ENCODE measurements at regions not wholly inside any gene's neighbourhood (a gene's known extent, or its start where the extent isn't known, plus 50 kb on each side); places are given as distances from the start of the nearest gene placed in this dataset.
A peak's percentile ranks its signal among the peaks of the same experiment; 100 is the strongest.
"Not testable (repeated sequence)": the region's sequence is repeated elsewhere in the genome, so short reads cannot be mapped to it uniquely, and the experiment has no call there.

DNA sequence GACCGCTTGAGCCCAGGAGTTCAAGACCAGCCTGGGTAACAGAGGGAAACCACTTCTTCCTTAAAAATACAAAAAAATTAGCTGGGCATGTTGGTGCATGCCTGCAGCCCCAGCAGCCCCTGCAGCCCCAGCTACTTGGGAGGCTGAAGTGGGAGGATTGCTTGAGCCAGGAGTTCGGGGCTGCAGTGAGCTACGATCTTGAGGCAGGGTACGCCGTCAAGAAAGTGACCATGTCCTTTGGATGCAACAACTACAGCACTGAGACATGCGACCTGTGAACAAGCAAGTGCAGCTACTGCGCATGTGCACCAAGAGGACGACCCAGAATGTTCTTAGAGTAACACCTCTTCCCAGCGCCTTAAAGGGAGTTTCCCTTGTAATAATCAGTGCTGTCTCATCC lies 66.6 kb upstream of the ZNF479 start:
- no peak for DNase-seq

GRCh38 chr7:57199252-57199651 lies 67.0 kb upstream of the ZNF479 start:
- DNase-seq = no peak

GRCh38 chr7:57201021-57201894 lies 69.0 kb upstream of the ZNF479 start:
- no peak for DNase-seq

- no peak for DNase-seq
Observed at GRCh38 chr7:57201895-57202210, 69.6 kb upstream of the ZNF479 start.

- DNase-seq = no peak
Observed at GRCh38 chr7:57202274-57202673, 70.0 kb upstream of the ZNF479 start.

DNA sequence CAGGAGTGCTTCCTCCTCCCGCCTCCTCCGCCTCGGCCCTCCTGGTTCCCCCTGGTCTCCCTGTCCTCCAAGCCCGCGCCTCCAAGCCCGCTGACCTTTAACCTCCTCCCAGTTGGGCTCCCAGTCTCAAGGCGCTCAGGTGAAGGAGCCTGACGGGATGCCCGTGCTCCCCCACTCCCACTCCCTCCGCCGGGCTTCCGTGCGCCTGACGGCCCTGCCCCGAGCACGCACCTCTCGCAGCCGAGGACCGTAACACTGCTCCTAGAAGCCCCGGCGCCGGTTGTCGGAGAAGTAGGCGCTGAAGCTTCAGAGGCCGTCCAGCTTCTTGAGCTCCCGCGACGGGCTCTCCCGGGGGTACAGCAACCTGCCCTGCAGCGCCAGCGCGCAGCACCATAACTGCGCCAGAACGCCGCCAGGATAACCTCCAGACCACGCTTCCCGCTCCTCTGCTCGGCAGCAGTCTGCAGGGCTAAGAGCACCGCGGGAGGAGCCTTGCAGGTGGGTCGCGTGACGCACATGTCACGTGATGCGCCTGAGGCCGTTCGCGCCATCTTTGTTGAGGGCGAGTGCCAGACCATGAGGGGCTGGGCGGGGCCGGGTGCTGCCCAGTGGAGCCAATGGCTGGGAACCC lies 71.0 kb upstream of the ZNF479 start:
- no peak for DNase-seq

DNA sequence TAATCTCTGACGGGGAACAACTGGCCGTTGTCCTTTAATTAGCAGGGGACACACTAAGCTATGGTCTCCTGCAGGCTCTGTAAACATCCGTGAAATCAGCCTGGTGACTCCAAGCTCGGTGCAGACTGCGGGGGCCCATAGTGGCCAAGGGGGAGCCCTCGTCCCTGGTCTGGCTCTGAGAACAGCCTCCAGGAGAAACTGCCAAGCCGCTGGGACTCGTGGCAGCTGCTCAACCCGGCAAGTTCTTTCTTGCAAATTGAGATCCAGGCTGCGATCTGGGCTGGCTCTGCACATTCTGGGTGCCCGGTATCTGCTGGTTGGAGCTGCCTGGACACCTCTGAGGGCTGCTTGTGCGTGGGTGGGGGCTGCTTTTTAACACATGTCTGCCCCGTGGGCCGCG lies 71.6 kb upstream of the ZNF479 start:
- not testable (repeated sequence) for DNase-seq

DNA sequence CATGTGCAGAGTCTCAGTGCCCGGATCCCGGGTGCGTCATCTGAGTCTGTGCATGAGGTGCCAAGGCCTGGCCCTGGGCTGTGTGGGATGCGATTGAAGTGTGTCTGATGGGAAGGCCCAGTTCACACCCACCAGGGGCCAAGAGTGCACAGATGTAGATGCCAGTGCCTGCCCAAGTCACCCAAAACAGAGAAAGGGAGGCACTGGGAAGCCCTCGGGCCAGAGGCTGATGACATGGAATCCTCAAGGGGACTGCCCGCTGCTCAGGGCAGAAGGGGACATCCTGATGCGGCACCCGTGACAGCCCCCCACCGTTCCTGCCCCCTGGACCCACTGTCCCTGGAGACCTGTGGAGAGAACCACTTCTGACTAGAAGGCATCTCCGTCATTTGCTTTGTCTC lies 72.2 kb upstream of the ZNF479 start:
- no peak for DNase-seq

GRCh38 chr7:57205000-57205399 lies 72.8 kb upstream of the ZNF479 start:
- no peak for DNase-seq

GRCh38 chr7:57207836-57208235 lies 75.6 kb upstream of the ZNF479 start:
- DNase-seq = no peak

- DNase-seq = no peak
Observed at GRCh38 chr7:57210212-57210611, 78.0 kb upstream of the ZNF479 start.

- DNase-seq = no peak
Observed at GRCh38 chr7:57210871-57211270, 78.6 kb upstream of the ZNF479 start.

- DNase-seq = no peak
Observed at GRCh38 chr7:57211428-57212100, 79.3 kb upstream of the ZNF479 start.

GRCh38 chr7:57215423-57215822 lies 83.2 kb upstream of the ZNF479 start:
- DNase-seq = no peak

GRCh38 chr7:57216340-57216739 lies 84.1 kb upstream of the ZNF479 start:
- DNase-seq = peak; percentile 22

- no peak for DNase-seq
Observed at GRCh38 chr7:57218196-57218716, 86.0 kb upstream of the ZNF479 start.

GRCh38 chr7:57220746-57221145 lies 88.5 kb upstream of the ZNF479 start:
- DNase-seq = no peak

DNA sequence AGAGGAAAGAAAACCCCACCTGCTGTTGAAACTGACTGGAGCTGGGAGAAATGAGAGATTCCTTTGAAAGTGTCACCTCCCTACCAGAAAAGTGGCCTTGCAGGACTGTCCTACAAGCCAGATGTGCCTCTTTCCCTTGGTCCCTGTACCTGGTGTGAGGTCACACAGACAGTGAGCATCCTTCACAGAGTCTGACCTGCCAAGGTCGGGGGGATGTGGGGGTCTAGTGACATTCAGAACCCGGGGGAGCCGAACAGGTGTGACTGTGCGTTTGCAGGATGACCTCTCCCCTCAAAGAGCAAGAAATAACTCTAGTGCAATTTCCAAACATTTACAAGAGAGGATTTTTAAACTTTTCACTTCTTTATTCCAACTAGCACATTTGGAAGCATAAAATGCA lies 93.4 kb upstream of the ZNF479 start:
- DNase-seq = no peak

DNA sequence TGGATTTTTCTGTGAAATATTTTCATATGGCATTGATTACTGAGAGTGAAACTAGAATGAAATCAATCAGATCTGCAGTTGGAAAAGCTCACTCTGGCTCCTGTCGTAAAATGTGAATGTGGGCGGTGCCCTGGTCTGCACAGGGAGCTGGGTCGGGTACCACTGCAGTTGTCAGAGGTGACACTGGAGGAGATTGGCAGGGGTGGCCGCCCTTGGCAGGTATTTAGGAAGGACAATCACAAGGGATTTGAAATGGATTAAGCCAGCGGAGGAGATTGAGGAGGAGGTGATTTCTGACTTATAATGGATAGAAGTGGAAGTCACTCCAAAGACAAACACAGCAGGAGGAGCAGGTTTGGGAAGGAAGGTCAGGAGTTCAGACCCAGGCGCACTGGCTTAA lies 109.0 kb upstream of the ZNF479 start:
- DNase-seq = not testable (repeated sequence)

- not testable (repeated sequence) for DNase-seq
Observed at GRCh38 chr7:57243551-57243950, 111.3 kb upstream of the ZNF479 start.

GRCh38 chr7:57244345-57244980 lies 112.2 kb upstream of the ZNF479 start:
- DNase-seq = not testable (repeated sequence)

DNA sequence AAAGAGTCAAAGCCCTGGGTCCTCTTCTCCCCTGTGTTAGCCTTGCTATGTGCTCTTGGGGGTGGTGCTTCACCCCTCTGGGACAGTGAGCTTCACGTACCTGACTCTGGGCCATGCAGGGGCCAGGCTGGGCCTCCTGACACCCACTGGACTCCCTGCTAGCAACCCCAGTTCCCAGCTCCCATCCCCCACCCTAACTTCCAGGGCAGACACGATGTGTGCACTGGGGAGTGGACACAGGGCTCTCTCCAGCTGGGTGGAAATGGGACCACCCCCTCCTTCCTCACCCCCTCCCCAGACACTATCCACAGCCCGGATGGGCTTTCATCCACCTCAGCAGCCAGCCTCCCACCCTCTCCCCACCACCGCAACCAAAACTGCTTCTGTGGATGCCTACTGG lies 113.0 kb upstream of the ZNF479 start:
- no peak for DNase-seq

- DNase-seq = no peak
Observed at GRCh38 chr7:57250801-57251200, 118.6 kb upstream of the ZNF479 start.

Measured in eye (tissue), 1 donor.